K562 (cell line): ENCODE measurements at regions not wholly inside any gene's neighbourhood (a gene's known extent, or its start where the extent isn't known, plus 50 kb on each side); places are given as distances from the start of the nearest gene placed in this dataset.

Experiments
- ATAC-seq: fragments of 200-7000 bp; cut with Tn5 transposase; 3 replicates; pipeline ENCODE4 v1.9.1; 2020; ENCODE audit warnings: moderate library complexity
- BruUV-seq: library from RNA; stranded (reverse); fragments of 400-500 nt; replicated peaks from 2 replicates; lab custom pipeline; 2021; lab: Mats Ljungman, UMichigan
- CTCF ChIA-PET: fragments of 300-600 bp; formaldehyde crosslinking; extraction: SDS; loops from one replicate; lab custom pipeline; 2021; ENCODE audit warnings: low intra/inter-chr PET ratio; lab: Yijun Ruan, JAX
- POLR2A ChIA-PET: fragments of 300-600, 350-650 bp; sonication (Branson Sonifier 250); formaldehyde crosslinking; extraction: SDS; loops from one replicate; lab custom pipeline; 2021; ENCODE audit warnings: antibody characterized with exemption, inconsistent platforms; lab: Yijun Ruan, JAX
- DNase-seq, 4 experiments: peaks; one replicate each; pipeline versions ENCODE4 v3.0.0 to v3.0.0-alpha.2; 2011 to 2018; ENCODE audit warnings: low spot score in 3 of 4, mixed read lengths in 3 of 4; ENCODE audit errors: extremely low read depth in 1 of 4
- FAIRE-seq: peaks from 2 replicates; lab custom pipeline; 2011; peaks lifted over from hg19 to GRCh38; lab: Jason Lieb, UNC
- H2AFZ ChIP-seq: 2 replicates; pipeline ENCODE4 v1.6.0; 2011; ENCODE audit warnings: low read depth, low read length, control low read depth, inconsistent platforms
- H3K27ac ChIP-seq: fragments of 200-600 bp; 3 replicates; pipeline ENCODE4 v1.8.0; 2011; ENCODE audit warnings: low read depth, mild to moderate bottlenecking, control low read depth, inconsistent platforms, low read length, moderate library complexity, mixed read lengths; ENCODE audit errors: extremely low read depth
- H3K27me3 ChIP-seq, 2 experiments: fragments of 300-600 bp in 1 of 2; 2 replicates in 1 of 2; 3 replicates in 1 of 2; pipeline versions ENCODE4 v1.6.0 to v1.8.0; 2011; ENCODE audit warnings: inconsistent platforms in 2 of 2, low read length in 2 of 2, mild to moderate bottlenecking in 1 of 2, mixed read lengths in 1 of 2, moderate library complexity in 1 of 2; ENCODE audit not compliant: control insufficient read depth in 2 of 2, insufficient read depth in 2 of 2
- H3K36me3 ChIP-seq: fragments of 300-600 bp; 3 replicates; pipeline ENCODE4 v1.8.0; 2011; ENCODE audit warnings: mild to moderate bottlenecking, low read length, inconsistent platforms; ENCODE audit not compliant: control insufficient read depth, insufficient read depth
- H3K4me1 ChIP-seq, 2 experiments: fragments of 200-600 bp in 1 of 2; replicated peaks in 1 of 2; 2 replicates in 1 of 2; 3 replicates in 1 of 2; pipeline versions ENCODE4 v1.5.1 to v1.8.0; 2011; ENCODE audit warnings: inconsistent platforms in 2 of 2, low read length in 2 of 2, mild to moderate bottlenecking in 1 of 2, mixed read lengths in 1 of 2, moderate library complexity in 1 of 2; ENCODE audit not compliant: control insufficient read depth in 2 of 2, insufficient read depth in 2 of 2
- H3K4me2 ChIP-seq: 2 replicates; pipeline ENCODE4 v1.6.1; 2011; ENCODE audit warnings: low read length, control low read depth, inconsistent platforms, mixed read lengths; ENCODE audit not compliant: insufficient read depth
- H3K4me3 ChIP-seq: fragments of 200-600 bp; sonication (generic), shearing (Covaris generic); 2 replicates; pipeline ENCODE4 v1.5.1; 2016; ENCODE audit warnings: control low read depth, inconsistent platforms
- H3K79me2 ChIP-seq: fragments of 200-600 bp; 3 replicates; pipeline ENCODE4 v1.8.0; 2011; ENCODE audit warnings: low read length, inconsistent platforms; ENCODE audit not compliant: control insufficient read depth, insufficient read depth
- H3K9ac ChIP-seq, 2 experiments: 2 replicates each; pipeline versions ENCODE4 v1.6.0 to v1.6.1; 2011; ENCODE audit warnings: low read depth in 2 of 2, low read length in 2 of 2, control low read depth in 1 of 2, inconsistent platforms in 1 of 2, mild to moderate bottlenecking in 1 of 2, mixed read lengths in 1 of 2; ENCODE audit not compliant: insufficient read depth in 1 of 2
- H3K9me1 ChIP-seq: one replicate; pipeline ENCODE4 v1.6.0; 2011; ENCODE audit warnings: inconsistent platforms, mild to moderate bottlenecking, low read length, moderate library complexity; ENCODE audit not compliant: control insufficient read depth, insufficient read depth
- H3K9me3 ChIP-seq: replicated peaks from 2 replicates; pipeline ENCODE4 v1.5.1; 2011; ENCODE audit warnings: low read depth, low read length, inconsistent platforms; ENCODE audit not compliant: control insufficient read depth, insufficient read depth
- H4K20me1 ChIP-seq: replicated peaks from 2 replicates; pipeline ENCODE4 v1.6.1; 2011; ENCODE audit warnings: low read length, inconsistent platforms, mixed read lengths; ENCODE audit not compliant: control insufficient read depth, insufficient read depth
- BRD9 ChIP-seq: fragments of 450-650 bp; IDR thresholded peaks from 2 replicates; pipeline ENCODE4 v1.6.1; 2018; ENCODE audit warnings: low read depth; ENCODE audit not compliant: partially characterized antibody
- KLF13 ChIP-seq: fragments of 450-650 bp; IDR thresholded peaks from 2 replicates; pipeline ENCODE4 v1.6.1; 2016; ENCODE audit warnings: missing genetic modification characterization, low read depth, mild to moderate bottlenecking, missing compliant biosample characterization, moderate library complexity, borderline replicate concordance
- PML ChIP-seq: IDR thresholded peaks from 2 replicates; pipeline ENCODE4 v1.6.1; 2012; ENCODE audit warnings: low read length, inconsistent platforms
- POLR2AphosphoS5 ChIP-seq: IDR thresholded peaks from 2 replicates; pipeline ENCODE4 v1.6.1; 2011; ENCODE audit warnings: mild to moderate bottlenecking, low read depth, low read length, moderate library complexity; ENCODE audit not compliant: control insufficient read depth, insufficient read depth
- SMARCA5 ChIP-seq: fragments of 450-650 bp; IDR thresholded peaks from 2 replicates; pipeline ENCODE4 v1.6.1; 2016
- SUPT5H ChIP-seq: fragments of 450-650 bp; IDR thresholded peaks from 2 replicates; pipeline ENCODE4 v1.6.1; 2016
- TAF1 ChIP-seq: IDR thresholded peaks from 2 replicates; pipeline ENCODE4 v1.6.1; 2011; ENCODE audit warnings: mild to moderate bottlenecking, low read length, moderate library complexity; ENCODE audit not compliant: insufficient read depth, control insufficient read depth, severe bottlenecking; ENCODE audit errors: extremely low read depth
- TFE3 ChIP-seq: fragments of 450-650 bp; formaldehyde crosslinking; IDR thresholded peaks from 2 replicates; pipeline ENCODE4 v1.4.0; 2020; ENCODE audit warnings: mild to moderate bottlenecking, mixed read lengths
- ZNF232 ChIP-seq: sonication (generic); formaldehyde crosslinking; IDR thresholded peaks from 2 replicates; pipeline ENCODE4 v1.8.0; 2022; ENCODE audit warnings: mild to moderate bottlenecking, missing genetic modification reagents
- ZNF354B ChIP-seq: fragments of 250-450 bp; sonication (Bioruptor Pico); IDR thresholded peaks from 2 replicates; pipeline ENCODE4 v1.4.0; 2020
- ZNF445 ChIP-seq: fragments of 250-450 bp; sonication (Bioruptor Pico); IDR thresholded peaks from 2 replicates; pipeline ENCODE4 v1.4.0; 2020; ENCODE audit warnings: low read depth, mild to moderate bottlenecking, moderate library complexity
- ZNF512 ChIP-seq: IDR thresholded peaks from 2 replicates; pipeline ENCODE4 v1.6.1; 2016; ENCODE audit warnings: missing genetic modification characterization, missing compliant biosample characterization
- WGBS: fragments of 100-300 bp; shearing (Covaris generic); methylation state at CpG from one replicate; pipeline ENCODE4 v1.1.6; 2016; ENCODE audit warnings: low coverage, mixed read lengths; ENCODE audit not compliant: insufficient coverage; ENCODE audit errors: missing lambda C conversion rate; 5-methylcytosine and 5-hydroxymethylcytosine counted together
- in situ Hi-C: fragments of 300-500 bp; cut with MboI; formaldehyde crosslinking; loops from 4 replicates; pipeline ENCODE4 v1.15.0; 2018; ENCODE audit warnings: inconsistent platforms, mixed read lengths
- intact Hi-C: fragments of 100-400 bp; cut with micrococcal nuclease; formaldehyde crosslinking; loops from 2 replicates; pipeline ENCODE4 v1.14.2; 2022

- Histone ChIP-seq H3K9ac (no peak overlapping the region), H3K79me2 (no peaks in the 10 kb centered on the region), H4K20me1 (no peaks in the 10 kb centered on the region), H2AFZ (no peak overlapping the region), H3K4me3 (no peak overlapping the region), H3K9me1 (no peaks in the 10 kb centered on the region), H3K9me3 (no peaks in the 10 kb centered on the region), H3K27me3 (peaks cover 0 to 10% of the 10 kb centered on the region in 2 experiments; a peak in 2 of 5 replicates), H3K4me2 (no peak overlapping the region), H3K4me1 (no peaks in the 10 kb centered on the region; a peak in 2 of 5 replicates), H3K27ac (no peak overlapping the region), H3K36me3 (no peaks in the 10 kb centered on the region)
- ATAC-seq (no peak), DNase-seq (no peak), FAIRE-seq (no peak)
- BruUV-seq = no TSS peak
- POLR2A ChIA-PET = no interaction called here
- no peak for TF ChIP-seq ZNF354B
- no peak for TF ChIP-seq POLR2AphosphoS5
- TF ChIP-seq TAF1 = no peak
- TF ChIP-seq KLF13 (tag) = no peak
- in situ Hi-C loops (no loop called here), intact Hi-C loops (no loop called here)
- WGBS = 24% methylated on average over 9 of the region's 9 CpGs
- CTCF ChIA-PET = no interaction called here
These were observed 150.9 kb downstream of the C16orf95 start for GRCh38 chr16:87166321-87166720.

- FAIRE-seq = no peak
- H3K4me2 ChIP-seq = no peak overlapping the region
- no peak for TF ChIP-seq PML
- TF ChIP-seq TFE3 (CRISPR knock-in tag) = peak; percentile 81
- no peak for TF ChIP-seq SMARCA5
- no peak for TF ChIP-seq SUPT5H
- no peak for TF ChIP-seq BRD9
- TF ChIP-seq ZNF232 = no peak
- no peak for TF ChIP-seq ZNF445 (CRISPR knock-in tag)
- no peak for TF ChIP-seq ZNF512
- TF ChIP-seq, all 486 proteins: peak for 1
- Histone ChIP-seq H3K9me1 (no peaks in the 10 kb centered on the region), H3K9ac (no peak overlapping the region), H3K27me3 (peaks cover 0 to 15% of the 10 kb centered on the region in 2 experiments; a peak in 2 of 5 replicates), H3K79me2 (no peaks in the 10 kb centered on the region), H3K9me3 (no peaks in the 10 kb centered on the region; the same call in 1 of the 2 replicates), H3K27ac (no peak overlapping the region), H3K4me3 (no peak overlapping the region), H3K36me3 (no peaks in the 10 kb centered on the region), H4K20me1 (no peaks in the 10 kb centered on the region), H2AFZ (no peak overlapping the region), H3K4me1 (no peaks in the 10 kb centered on the region; a peak in 2 of 5 replicates)
- no peak for DNase-seq
- WGBS = 33% methylated on average over 1 of the region's 1 CpG
- ChIA-PET CTCF (no interaction called here), POLR2A (no interaction called here)
- intact Hi-C loops = no loop called here
- no TSS peak for BruUV-seq
- ATAC-seq = no peak
- in situ Hi-C loops = no loop called here
These were observed 150.3 kb downstream of the C16orf95 start for GRCh38 chr16:87166934-87167333.
